ENCODE measurements at regions not wholly inside any gene's neighbourhood (a gene's known extent, or its start where the extent isn't known, plus 50 kb on each side); places are given as distances from the start of the nearest gene placed in this dataset.

GRCh38 chr10:81696609-81697388 is 178.2 kb upstream of the NRG3 start:
- TF ChIP-seq CTCF (IDR thresholded peaks at IDR 0.05) (no peak), POLR2A (IDR thresholded peaks at IDR 0.05) (no peak)

Measured in lower leg skin (tissue), 3 donors.